HCT116 (cell line): ENCODE measurements at regions not wholly inside any gene's neighbourhood (a gene's known extent, or its start where the extent isn't known, plus 50 kb on each side); places are given as distances from the start of the nearest gene placed in this dataset.

Experiments
- CTCF ChIP-seq, 3 experiments: fragments of 200-600 bp in 1 of 3; sonication (generic) in 1 of 3; IDR thresholded peaks in 2 of 3; conservative IDR thresholded peaks in 1 of 3; 2 replicates each; pipeline ENCODE4 v1.5.1; 2012 to 2017; ENCODE audit warnings: low read depth in 2 of 3, low read length in 2 of 3, antibody characterized with exemption in 1 of 3, borderline replicate concordance in 1 of 3, control low read depth in 1 of 3, mild to moderate bottlenecking in 1 of 3, mixed read lengths in 1 of 3, mixed run types in 1 of 3, moderate library complexity in 1 of 3; ENCODE audit not compliant: insufficient read depth in 1 of 3
- EZH2phosphoT487 ChIP-seq: fragments of 200-600 bp; IDR thresholded peaks from 2 replicates; pipeline ENCODE4 v1.6.1; 2018; ENCODE audit warnings: antibody characterized with exemption, borderline replicate concordance
- FOSL1 ChIP-seq: IDR thresholded peaks from 2 replicates; pipeline ENCODE4 v1.6.1; 2012; ENCODE audit warnings: low read depth
- POLR2A ChIP-seq: IDR thresholded peaks from 2 replicates; pipeline ENCODE4 v1.7.0; 2011; ENCODE audit warnings: borderline replicate concordance; ENCODE audit not compliant: insufficient read depth, insufficient read length; ENCODE audit errors: extremely low read depth
- POLR2AphosphoS5 ChIP-seq: IDR thresholded peaks from 2 replicates; pipeline ENCODE4 v1.6.1; 2011; ENCODE audit warnings: mild to moderate bottlenecking, low read depth, low read length, moderate library complexity
- RAD21 ChIP-seq: IDR thresholded peaks from 2 replicates; pipeline ENCODE4 v1.6.1; 2012; ENCODE audit warnings: low read depth, mild to moderate bottlenecking

GRCh38 chr14:26765768-26766520 is 168.1 kb upstream of the NOVA1 start:
- no peak for TF ChIP-seq CTCF (IDR thresholded peaks at IDR 0.05 in 2 of 3, conservative IDR thresholded peaks at IDR 0.05 in 1 of 3; ENCODE audit: borderline replicate concordance in 1 of 3, insufficient read depth in 1 of 3, low read depth in 2 of 3, low read length in 2 of 3)
- TF ChIP-seq POLR2A, result no peak
- no peak for TF ChIP-seq EZH2phosphoT487
- no peak for TF ChIP-seq FOSL1
- no peak for TF ChIP-seq POLR2AphosphoS5
- TF ChIP-seq RAD21, result no peak
